Islet of Langerhans (tissue), 1 donor: ENCODE measurements at regions not wholly inside any gene's neighbourhood (a gene's known extent, or its start where the extent isn't known, plus 50 kb on each side); places are given as distances from the start of the nearest gene placed in this dataset.
A peak's percentile ranks its signal among the peaks of the same experiment; 100 is the strongest.
"Not testable (repeated sequence)": the region's sequence is repeated elsewhere in the genome, so short reads cannot be mapped to it uniquely, and the experiment has no call there.

Source experiments
- FAIRE-seq: peaks from one replicate; lab custom pipeline; 2011; peaks lifted over from hg19 to GRCh38; lab: Jason Lieb, UNC

DNA sequence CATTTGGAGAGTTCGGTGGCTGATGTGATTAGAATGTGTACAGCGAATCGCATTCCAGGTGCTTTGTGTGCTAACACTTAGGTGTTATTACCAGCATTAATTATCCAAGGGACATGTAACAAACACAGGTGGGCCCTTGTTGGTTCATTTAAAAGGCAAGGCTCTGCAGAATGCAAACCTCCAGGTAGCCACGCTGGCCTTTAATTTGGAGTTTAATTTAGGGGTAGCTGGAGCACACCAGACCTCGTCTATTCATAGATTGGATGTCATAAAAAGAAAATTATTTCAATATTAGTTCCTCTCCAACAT is 191.1 kb downstream of the MAT2B start:
- no peak for FAIRE-seq

DNA sequence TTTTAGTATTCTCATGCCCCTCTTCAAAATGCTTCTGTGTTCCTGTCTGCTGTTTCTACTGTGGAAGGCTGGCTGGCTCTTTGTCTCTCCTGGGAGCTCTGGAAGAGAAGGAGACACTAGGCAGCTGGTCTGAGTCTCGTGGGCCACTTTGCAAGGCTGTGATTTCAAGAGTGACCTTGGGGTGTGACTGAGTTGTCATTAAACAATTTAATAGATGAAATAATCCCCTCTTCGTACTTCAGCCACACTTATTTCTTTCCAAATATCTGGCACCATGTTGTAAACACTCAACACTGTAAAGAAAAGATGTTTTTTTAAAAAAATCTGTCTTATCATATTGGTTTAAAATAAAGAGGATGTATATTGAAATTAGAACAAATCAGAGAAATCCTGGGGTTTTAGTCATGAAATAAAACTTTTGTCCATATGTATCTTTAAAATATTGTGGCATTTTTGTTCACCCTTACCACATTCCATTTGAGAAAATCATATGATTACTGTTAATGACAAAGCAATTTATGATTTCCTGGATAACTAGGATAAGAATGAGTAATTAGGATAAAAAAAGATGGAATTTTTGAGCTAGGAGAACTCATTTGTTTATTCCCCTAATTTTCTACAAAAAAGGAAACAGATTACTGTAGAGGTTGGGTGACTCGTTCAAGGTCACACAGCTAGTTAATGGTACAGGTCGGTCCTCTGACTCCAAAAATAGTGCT is 200.8 kb downstream of the MAT2B start:
- FAIRE-seq, result no peak

DNA sequence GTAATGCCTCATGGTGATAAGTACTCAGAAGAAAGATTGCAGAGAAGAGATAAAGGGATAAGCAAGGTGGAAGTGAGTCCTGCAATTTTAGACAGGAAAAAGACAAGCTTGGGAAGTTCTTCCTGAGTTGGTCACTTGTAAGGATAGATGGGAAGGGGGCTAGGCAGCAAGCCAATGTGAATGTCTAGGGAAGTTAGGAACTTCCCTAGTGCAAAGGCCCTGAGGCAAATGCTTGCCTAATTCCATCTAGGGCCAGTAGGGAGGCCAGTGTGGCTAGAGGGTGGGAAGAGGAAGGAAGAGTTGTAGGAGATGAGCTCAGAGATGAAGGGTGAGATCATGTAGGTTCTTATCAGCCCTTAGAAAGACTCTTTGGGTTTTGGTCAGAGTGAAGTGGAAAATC is 206.6 kb downstream of the MAT2B start:
- no peak for FAIRE-seq

DNA sequence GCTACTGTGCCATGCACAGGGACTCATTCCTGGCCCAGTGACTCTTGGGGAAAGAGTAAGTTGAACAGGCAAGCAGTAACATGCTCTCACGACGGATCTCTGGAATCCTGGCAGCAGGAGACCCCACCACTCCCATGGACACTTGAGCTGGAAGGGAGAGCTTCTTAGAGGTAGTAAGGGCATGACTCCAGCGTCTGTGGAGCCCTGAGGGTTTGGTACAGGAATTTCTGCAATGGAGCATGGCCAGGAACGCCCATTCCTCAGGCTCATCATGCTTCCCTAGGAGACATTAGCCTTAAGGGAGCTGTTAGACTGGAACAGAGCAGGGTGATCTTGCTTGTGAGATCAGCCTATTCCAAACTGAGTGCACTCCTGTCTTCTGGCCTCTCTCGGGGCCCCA is 212.9 kb downstream of the MAT2B start:
- no peak for FAIRE-seq

DNA sequence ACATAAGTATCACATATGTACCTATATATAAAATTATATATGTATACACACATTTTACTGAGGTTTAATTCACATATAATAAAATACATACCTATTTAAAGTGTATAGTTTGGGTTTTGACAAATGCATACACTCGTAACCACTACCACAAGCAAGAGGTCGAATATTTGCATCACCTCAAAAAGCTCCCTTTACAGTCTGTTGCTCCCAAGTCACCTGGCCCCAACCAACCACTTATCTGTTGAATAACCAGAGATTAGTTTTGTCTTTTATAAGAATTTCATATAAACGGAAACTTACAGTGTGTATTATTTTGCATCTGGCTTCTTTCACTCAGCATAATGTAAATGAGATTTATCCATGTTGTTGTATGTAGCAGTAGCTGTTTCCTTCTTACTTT is 218.9 kb downstream of the MAT2B start:
- no peak for FAIRE-seq

DNA sequence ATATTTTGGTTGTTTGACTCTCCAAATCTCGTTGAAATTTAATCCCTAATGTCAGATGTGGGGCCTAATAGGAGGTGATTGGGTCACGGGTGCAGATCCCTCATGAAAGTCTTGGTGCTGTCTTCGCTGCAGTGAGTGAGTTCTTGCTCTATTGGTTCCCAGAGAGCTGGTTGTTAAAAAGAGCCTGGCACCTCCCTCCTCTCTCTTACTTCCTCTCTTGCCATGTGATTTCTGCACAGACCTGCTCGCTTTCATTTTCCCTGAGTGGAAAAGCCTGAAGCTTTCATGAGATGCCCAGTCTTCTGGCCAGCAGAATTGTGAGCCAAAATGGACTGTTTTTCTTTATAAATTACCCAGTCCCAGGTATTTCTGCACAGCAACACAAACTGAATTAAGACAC is 221.6 kb downstream of the MAT2B start:
- FAIRE-seq, result no peak

DNA sequence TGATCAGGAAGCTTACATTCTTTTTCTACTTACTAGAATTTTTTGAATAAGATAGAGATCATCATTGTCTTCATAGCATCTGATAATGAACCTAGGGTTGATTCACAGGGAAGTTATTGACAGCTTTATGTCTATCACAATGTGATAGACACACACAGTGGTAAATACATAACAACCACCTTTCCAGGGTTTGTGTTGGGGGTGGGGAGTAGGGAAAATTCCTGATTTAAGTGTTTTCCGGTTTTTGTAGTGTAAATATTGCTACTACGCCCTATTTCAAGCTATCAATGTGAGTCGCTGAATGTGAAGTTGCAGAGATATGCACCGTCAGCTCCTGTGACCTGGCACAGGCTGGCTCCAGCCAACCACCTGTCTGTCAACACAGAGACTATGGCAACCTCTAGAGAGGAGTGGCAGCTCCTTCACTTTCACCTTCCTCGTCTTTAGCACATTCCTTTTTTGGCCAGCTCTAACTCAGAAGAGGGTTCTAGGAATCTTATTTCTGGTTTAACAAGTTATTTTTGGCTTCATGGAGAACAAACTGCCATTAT is 224.9 kb downstream of the MAT2B start:
- FAIRE-seq, result no peak

DNA sequence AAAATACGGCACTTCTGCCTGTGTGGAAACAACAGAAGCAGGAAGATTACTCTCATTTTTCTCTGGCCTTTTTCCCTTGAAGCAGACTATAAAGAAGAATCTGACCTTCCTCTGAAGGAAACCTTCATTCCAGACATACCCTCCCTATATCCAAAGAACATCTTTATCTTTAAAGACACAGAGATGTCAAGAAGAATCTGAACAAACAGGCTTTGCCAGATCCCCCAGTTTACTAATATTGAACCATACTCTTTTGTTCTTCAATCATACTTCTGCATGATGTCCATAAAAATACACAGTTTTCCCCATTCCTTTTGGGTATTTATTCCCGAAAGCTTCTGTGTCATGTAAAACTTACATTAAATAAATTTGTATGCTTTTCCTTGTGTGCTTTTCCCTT is 225.8 kb downstream of the MAT2B start:
- FAIRE-seq, result no peak

DNA sequence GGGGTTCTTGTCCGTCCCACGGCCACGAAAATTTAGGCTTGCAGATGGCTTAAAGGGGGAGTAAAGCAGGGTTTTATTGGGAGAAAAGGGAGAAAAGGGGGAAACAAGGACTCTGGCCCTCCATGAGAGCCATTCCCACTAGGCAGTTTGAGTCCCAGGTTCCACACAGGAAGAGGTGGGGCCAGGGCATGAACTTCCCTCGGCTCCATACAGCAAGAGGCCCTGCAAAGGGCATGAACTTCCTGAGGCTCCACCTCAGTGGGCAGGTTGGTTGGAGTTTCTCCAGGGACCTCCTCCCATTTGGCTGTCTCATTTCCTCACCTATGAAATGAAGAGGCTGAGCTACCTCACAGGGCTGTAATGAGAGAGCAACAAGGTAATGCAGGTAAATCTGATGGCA is 229.7 kb downstream of the MAT2B start:
- no peak for FAIRE-seq

DNA sequence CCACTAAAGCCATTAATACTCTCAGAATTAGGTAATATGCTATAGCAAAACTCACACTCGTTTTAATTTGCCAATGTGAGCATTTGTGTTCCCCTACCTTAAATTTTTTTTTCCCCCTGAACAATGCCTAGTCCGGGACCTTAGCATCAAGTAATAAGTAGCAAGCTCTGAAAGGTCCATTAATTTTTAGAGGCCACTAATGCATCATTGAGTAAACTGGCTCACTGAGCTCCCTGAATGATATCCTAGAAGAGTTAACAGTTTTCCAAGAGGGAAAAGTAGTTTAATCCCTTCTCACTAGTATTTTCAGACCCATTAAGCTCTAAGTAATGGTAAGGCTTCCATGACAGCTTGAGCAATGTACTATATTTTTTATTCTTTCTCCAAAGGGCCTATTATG is 242.2 kb downstream of the MAT2B start:
- no peak for FAIRE-seq

DNA sequence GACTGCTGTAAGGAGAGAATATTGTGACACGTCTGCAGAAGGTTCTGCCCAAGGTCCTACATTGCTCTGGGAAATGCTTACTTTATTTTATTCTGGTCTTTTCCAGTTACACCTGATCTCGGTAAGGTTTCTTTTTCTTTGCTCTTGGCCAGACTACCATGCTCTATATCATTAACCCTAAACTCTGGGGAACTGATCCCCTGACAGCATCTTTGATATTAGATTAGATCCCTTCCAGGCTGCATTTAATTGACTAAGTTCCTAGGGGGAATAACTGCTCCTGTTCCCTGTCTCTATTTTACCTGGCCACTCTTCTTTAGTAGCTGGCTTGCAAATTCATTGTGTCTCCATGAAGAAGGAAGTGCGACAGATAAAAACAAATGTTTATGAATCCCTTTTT is 243.5 kb downstream of the MAT2B start:
- no peak for FAIRE-seq

DNA sequence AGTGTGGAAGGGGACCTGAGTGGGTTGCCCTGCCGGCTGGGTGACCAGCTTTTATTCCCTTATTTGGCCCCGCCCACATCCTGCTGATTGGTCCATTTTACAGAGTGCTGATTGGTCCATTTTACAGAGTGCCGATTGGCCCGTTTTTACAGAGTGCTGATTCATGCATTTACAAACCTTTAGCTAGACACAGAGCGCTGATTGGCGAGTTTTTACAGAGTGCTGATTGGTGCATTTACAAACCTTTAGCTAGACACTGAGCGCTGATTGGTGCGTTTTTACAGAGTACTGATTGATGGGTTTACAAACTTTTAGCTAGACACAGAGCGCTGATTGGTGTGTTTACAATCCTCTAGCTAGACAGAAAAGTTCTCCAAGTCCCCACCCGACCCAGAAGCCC is 245.0 kb downstream of the MAT2B start:
- not testable (repeated sequence) for FAIRE-seq

DNA sequence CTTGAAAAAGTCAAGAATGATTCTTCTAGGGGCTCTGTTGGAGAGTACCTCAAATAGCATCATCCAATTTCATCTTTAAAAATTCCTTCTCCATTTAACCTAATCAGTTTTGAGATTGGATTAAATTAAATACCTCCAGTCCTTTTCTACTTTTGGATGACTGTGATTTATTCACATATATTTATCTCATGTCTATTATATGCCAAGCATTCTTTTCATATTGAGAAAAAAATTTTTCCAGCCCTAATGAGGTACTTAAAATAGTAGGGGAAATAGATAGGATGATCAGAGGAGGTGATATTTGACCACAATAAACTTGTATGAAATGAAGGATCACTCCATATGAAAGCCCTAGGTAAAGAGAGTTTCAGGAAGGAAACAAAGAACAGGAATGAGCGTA is 250.1 kb downstream of the MAT2B start:
- peak; percentile 49 for FAIRE-seq

DNA sequence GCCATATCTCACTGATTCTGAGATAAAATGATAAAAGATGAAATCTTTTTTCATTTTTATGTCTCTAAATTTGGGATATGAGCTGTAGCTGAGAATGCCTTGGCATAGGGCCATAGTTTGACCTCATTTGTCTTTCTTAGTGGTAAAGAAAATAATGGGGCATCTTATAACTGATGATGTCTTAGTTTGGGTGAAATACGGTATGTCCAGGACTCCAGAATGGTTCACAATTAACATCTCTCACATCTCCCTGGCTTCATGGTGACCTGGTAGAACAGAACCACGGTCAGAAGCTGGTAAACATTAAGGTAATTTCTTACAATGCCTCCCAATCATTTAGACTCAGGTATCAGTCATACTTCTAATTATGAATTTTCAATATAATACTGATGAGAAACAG is 250.8 kb downstream of the MAT2B start:
- no peak for FAIRE-seq

DNA sequence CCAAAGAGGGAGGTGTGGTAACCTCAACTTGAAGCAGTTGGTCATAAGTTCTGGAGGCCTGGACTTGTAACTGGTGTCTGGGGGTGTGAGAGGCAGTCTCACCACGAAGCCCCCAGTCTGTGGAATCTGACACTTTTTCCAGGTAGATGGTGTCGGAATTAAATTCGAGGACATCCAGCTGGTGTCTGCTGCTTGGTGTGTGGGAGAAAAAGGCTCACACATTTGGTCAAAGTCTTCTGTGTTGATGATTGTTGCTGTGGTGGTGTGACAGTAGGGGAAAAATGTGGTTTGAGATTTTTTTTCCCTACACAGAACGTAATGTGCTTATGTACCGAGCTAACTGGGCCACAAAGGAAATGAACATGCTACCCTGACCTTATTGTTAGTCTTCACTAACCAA is 251.9 kb downstream of the MAT2B start:
- FAIRE-seq, result no peak

DNA sequence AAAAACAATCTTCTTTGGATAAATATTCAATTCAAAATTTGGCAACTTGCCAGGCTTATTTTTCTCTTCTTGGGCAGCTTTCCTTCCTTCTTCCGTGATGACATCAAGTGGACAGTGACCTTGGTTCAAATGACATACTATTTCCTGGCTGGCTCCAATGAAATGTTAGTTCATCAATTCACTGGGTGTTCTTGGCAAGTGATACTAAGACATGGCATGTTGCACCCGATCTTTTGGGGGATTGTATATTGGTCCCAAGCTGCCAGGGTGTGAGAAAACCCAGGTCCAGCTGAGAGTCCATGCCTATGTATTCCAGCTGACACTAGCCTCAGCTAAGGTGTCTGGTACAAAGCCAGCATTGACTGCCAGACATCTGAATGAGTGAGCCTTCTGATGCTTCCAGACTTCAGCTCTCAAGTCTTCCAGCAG is 252.9 kb downstream of the MAT2B start:
- no peak for FAIRE-seq

DNA sequence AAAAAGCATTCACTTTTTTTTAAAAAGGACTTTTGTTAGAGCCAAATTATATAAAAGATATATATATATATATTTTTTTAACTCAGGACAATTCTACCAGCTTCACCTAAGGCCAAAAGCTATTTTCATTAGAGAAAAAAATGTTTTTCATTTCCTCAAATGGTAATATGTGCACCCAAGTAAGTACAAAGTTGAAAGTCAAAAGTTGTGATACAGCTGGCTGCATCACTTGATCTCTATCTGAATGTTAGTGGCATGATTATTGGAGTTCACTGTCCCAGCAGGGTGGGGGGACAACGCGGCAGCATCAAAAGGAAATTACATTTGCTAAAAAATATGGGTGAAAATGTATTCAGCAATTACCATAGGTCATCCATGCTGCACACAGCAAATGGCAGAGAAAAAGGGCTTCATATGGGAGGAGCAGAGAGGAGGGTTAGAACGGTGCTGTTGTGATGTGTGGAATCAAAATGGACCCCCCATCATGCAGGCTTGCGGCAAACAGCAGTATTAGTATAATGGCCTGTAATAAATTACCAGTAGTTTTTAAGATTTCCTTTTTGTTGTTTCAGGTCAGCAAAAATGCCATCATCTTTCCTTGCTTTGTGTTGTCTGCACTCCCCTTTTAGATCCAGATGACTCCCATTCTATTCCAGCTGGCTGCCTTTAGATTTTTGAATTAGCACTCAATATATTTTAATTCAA is 253.7 kb downstream of the MAT2B start:
- FAIRE-seq, result no peak

DNA sequence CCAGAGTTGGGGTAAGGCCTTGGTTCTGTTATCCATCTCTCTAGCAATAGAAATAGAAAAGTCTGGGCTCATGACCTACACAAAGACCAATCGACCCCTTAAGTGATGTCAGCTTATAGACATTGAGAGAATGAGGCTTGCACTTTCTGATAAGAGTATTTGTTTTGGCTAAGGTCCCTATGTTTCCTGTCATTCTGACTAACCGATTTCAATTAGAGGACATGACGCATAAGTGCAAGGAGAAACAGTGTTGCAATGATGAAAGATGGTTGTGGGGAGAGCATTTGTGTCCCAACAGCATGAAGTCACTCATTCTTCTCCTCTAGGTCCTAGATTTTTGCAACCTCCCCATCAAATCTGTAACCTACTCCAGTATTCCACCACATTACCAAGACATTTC is 255.1 kb downstream of the MAT2B start:
- FAIRE-seq, result no peak

DNA sequence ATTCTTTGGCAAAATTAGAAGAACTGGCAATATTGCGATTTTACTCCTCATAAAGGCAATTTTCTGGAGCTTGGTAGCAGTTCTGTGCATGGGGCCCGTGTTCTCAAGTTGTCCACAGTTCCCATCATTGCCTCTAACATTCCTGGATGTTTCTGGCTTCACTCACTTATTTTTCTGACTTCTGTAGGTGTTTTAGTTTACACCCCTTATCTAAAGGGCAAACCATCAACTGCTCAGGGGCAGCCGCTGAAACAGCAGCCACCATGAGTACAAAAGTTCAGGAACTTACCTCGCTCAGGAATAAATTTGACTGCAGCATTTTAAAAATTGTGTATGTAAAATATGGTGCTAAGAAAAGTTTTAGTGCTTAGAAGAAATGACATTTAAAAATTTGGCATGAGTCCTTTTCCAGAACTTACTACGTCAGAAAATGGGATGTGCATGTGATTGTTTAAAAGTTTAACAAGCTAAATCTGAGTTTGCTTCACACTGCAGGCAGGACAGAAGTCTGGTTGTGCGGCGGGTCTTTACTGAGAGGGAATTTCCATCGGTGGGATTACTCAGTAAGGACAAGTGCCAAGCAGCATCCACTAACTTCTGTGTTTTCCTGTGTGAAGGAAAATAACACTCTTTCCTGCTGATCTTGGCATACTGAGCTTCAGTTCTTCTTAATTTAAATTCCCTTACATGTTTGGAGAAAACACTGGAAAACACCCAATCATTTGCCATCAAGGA is 261.7 kb downstream of the MAT2B start:
- no peak for FAIRE-seq

DNA sequence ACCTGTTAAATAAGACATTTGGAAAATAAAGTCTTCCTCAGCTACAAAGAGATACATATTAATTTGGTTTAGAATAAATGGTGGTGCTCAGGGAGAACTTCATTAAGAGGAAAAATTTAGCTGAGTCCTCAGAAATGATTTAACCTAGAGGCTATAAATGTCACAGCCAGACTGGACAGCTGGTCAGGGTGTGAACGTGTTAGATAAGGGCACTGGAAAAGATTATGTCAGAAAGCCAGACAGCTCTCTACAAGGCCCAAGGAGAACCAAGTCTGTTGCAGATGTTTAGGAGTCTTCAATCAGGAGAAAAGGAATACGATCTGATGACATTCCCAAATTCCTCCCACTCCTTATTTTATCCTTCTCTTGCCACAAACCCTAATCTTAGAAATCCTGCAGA is 265.2 kb downstream of the MAT2B start:
- no peak for FAIRE-seq

DNA sequence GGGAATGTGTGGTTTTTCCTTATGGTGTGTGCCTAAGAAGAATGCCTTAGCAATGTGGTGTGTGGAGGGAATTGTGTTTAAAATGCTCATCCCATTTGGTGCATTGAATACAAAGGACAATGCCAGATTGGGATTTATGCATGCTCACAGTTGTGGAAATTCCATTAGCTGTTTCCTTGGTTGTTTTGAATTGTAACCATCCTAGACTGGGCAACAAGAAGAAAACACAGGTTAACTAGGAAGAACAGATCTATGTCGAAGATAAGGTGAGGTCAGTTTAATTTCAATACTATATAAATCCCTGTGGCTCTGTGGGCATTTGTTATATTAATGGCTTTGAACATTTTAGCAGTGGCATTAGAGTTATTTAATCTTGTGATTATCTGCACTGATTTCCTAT is 266.8 kb downstream of the MAT2B start:
- FAIRE-seq, result no peak

DNA sequence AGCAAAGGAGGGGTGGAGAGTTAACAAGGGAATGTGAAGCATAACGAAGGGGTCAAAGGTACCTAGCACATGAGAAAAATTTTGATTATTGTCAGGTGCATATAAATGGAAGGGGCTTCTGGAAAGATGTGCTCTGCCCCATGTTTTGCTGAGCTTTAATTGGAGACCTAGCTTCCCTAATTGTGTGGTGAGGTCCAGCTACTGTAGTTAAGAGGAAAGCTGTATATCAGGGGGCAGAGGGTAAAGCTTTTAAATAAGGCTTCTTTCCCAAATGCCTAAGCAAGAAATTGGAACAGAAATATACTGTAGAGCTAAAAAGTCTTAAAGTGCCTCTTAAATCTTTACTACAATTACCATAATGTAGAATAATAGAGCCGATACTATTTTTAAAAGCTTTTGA is 267.2 kb downstream of the MAT2B start:
- FAIRE-seq, result no peak

DNA sequence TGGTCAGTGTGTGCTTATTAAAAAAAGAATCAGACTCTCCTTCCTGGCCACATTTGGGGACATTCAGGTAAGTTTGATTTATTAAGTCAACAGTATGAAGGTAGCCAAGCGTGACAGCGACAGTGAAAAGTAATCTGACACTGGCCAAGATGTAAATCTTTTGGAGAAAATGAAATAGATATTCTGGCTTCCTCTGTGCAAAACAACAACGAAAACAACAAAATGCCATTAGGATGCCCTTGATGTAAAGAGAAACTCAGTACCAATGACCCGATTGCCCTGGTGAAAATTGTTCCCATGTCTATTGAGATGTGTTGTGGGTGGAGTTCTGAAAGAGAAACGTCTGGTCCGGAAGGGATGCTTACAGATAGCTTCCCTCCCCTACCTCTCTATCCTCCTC is 267.8 kb downstream of the MAT2B start:
- FAIRE-seq, result no peak
